H1 (cell line): ENCODE measurements at regions not wholly inside any gene's neighbourhood (a gene's known extent, or its start where the extent isn't known, plus 50 kb on each side); places are given as distances from the start of the nearest gene placed in this dataset.

Experiments
- BACH1 ChIP-seq: IDR thresholded peaks from 2 replicates; pipeline ENCODE4 v1.6.1; 2012; ENCODE audit warnings: low read length, improper control_type of control experiment
- POLR2AphosphoS5 ChIP-seq: IDR thresholded peaks from 2 replicates; pipeline ENCODE4 v1.6.1; 2011; ENCODE audit warnings: low read depth, low read length
- TCF12 ChIP-seq: IDR thresholded peaks from 2 replicates; pipeline ENCODE4 v1.6.1; 2011; ENCODE audit warnings: low read depth, mild to moderate bottlenecking, low read length

DNA sequence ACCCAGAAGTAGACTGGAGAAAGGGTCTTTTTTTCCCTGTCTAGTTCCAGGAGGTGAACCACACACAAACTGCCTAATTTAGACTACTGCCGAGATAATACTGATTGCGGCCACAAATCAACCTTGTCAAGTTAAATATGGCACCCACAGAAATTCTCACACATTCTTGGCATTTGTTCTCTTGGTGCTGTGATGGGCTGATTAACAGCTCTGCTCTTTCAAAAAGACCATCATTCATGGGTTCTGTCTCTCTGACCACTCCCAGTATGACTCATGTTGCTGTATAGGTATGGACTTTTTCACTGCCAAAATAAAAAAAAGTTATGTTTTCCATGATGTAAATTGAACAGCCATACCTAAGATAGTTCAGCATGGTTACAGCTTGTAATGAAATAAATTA lies 1003.5 kb upstream of the LCORL start (continued):
- no peak for TF ChIP-seq BACH1
- TF ChIP-seq POLR2AphosphoS5, result no peak
- TF ChIP-seq TCF12, result no peak
- TF ChIP-seq, all 59 proteins: peak for 0
